NCI-H446 (cell line): ENCODE measurements at regions not wholly inside any gene's neighbourhood (a gene's known extent, or its start where the extent isn't known, plus 50 kb on each side); places are given as distances from the start of the nearest gene placed in this dataset.
"Not testable (repeated sequence)": the region's sequence is repeated elsewhere in the genome, so short reads cannot be mapped to it uniquely, and the experiment has no call there.

Experiments
- DNase-seq, 2 experiments: peaks; one replicate each; lab custom pipeline; 2025; lab: John Stamatoyannopoulos, UW

GRCh38 chr12:84134797-84135366, 777.7 kb downstream of the SLC6A15 start:
- no peak for DNase-seq

DNA sequence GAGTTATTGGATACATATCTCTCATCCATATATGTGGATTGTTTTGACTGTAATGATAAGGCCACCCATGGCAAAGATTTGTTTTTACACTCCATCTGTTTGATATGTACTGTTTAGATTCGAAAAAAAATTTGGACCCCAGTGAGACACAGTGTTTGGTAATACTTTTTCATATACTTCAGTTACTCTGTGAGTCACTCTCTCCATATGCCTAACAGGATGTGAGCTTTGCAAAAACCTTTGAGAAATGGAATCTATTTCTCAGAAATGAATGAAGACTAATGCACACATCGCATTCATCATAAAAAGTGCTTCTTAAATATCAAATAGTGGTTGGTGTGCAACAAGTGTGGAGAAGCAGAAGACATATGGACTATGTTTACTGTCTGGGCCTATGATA, 781.5 kb downstream of the SLC6A15 start:
- peak in 1 of 2 experiments; percentile 51 for DNase-seq

GRCh38 chr12:84128117-84128991, 784.2 kb downstream of the SLC6A15 start:
- DNase-seq, result no peak

DNA sequence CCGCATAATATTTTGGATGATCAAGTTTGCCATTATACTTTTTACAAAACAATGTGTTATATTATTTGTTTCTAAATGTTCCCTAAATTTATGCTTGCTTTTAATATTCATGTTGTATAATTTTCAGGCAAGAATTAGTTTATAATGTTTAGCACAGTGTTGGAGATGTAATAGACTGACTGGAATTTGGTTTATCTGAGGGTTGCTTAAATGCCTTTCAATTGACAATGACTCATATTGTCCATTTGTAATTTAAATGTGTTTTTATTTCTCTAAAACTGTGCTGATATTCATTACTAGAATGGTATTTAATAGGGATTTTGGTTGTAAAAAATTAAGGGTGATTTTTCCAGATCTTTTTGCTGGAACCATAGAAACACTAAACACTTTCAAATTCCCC, 788.4 kb downstream of the SLC6A15 start:
- DNase-seq, result no peak

- DNase-seq, result no peak
These were observed 795.4 kb downstream of the SLC6A15 start for GRCh38 chr12:84117190-84117589.

DNA sequence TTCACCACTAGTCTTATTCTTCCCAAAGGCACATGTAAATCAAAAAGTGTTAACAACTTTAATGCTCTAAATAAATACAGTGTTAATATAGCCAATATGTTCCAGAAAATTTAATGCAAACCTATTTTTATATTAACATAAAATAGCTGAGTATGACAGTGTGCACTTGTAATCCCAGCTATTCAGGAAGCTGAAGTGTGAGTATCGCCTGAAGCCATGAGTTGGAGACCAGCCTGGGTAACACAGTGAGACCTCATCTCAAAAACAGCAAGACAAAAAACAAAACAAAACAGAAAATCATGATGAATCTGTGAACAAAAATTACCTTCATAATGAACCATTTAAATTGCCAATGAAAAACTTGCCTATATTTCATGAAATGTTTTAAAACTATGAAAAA, 798.9 kb downstream of the SLC6A15 start:
- no peak for DNase-seq

DNA sequence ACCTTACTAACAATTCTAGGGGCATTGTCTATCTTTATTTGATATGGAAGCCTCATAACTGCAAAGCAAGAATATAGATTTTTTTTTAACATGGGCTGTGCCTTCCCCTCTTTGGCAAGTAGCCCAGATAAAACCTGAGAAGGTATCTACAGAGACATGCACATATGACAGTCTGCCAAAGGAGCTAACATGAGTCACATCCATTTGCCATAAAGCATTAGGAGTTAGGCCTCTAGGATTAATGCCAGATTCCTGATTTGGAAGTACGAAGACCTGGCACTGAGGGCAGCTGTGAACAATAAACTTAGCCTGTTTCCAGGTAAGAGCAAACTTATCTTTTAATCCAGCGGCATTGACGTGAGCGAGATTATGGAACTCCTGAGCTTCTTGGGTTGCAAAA, 808.7 kb downstream of the SLC6A15 start:
- DNase-seq, result peak; percentile 19 to 83

DNA sequence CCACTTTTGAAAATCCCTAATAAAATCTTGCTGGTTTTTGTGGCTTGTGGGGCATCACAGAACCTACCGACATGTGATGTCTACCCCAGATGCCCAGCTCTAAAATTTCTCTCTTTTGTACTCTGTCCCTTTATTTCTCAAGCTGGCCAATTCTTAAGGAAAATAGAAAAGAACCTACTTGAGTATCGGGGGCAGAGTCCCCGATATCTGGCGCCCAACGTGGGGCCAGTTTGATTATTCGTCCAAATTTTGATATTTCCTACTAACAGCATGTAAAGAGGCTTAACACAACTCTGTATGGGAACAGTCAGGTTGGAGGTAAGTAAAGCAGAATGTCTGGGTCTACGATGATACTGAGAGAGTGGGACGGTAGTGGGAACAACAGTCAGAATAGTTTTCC, 810.6 kb downstream of the SLC6A15 start:
- DNase-seq, result not testable (repeated sequence)

- not testable (repeated sequence) for DNase-seq
These were observed 813.0 kb downstream of the SLC6A15 start for GRCh38 chr12:84099591-84099990.

DNA sequence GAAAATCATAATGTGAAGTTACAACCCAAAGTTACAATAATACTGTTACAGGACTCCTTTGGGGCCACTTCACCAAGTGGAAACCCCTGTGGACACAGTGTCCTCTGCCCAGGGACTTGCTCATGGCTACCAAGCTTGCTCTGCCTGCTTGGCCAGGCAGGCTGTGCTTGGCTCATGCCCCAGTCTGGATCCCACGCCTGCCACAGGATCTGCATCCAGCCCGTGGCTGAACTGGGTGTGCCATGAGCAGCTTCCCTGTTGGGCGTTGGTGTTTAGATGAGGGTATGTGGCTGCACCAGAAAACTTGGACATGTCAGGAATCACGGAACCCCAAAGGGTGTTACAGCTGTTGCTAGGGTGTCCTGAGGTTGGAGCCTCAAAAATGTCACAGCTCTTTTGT, 820.9 kb downstream of the SLC6A15 start:
- DNase-seq, result no peak

DNA sequence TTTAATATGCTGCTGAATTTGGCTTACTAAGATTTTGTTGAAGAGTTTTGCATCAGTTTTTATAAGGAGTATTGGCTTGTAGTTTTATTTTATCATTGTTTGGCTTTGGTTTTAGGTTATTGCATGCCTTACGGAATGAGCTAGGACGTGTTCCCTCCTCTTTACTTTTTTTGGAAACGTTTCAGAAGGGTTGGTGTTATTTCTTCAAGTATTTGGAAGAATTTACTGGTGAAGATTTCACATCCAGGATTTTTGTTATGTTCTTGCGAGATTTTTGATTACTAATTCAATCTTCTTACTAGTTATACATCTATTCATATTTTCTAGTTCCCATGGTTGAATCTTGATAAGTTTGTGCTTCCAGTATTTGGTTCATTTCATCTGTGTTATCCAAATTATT, 823.2 kb downstream of the SLC6A15 start:
- DNase-seq, result no peak

GRCh38 chr12:84085046-84085445, 827.6 kb downstream of the SLC6A15 start:
- DNase-seq, result no peak

GRCh38 chr12:84079626-84080025, 833.0 kb downstream of the SLC6A15 start:
- no peak for DNase-seq

- no peak for DNase-seq
These were observed 834.9 kb downstream of the SLC6A15 start for GRCh38 chr12:84077679-84078078.

DNA sequence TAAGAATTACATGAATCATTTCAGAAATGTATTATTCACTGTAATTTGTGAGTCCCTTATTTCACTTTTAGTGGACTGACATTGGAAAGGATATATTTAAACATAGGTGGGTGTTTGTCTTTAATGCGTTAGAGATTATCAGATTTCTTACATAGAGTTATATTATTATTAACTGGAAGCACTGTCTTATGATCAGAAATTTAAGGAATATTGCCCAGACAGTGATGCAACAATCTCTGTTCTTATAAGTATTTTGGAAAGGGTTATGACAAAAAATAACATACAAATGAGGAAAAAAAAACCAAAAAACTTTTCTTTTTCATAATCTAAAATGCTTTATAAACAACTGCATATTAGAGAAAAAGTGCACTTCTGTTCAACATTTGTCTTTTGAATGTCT, 836.6 kb downstream of the SLC6A15 start:
- DNase-seq, result no peak

- DNase-seq, result no peak
These were observed 839.2 kb downstream of the SLC6A15 start for GRCh38 chr12:84073401-84073800.

GRCh38 chr12:84072961-84073360, 839.6 kb downstream of the SLC6A15 start:
- no peak for DNase-seq

DNA sequence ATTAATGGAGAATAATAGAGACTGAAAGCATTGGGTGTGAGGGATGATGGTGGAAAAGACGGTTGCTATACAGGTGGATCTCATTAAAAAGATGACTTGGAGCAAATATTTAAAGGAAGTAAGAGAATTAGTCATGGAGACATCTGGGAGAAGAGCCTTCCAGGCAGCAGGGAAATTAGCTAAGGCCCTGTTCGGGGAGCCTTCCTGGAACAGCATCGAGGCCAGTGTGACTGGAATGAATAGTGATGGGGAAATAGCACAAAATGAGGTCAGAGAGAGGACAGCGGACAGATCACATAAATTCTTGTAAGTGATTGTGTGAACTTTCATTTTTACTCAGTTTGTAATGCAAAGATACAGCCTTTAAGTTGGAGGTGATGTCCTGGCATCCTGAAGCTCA, 842.3 kb downstream of the SLC6A15 start:
- DNase-seq, result no peak

GRCh38 chr12:84069699-84070098, 842.9 kb downstream of the SLC6A15 start:
- DNase-seq, result no peak

GRCh38 chr12:84069198-84069597, 843.4 kb downstream of the SLC6A15 start:
- no peak for DNase-seq

- DNase-seq, result no peak
These were observed 854.5 kb downstream of the SLC6A15 start for GRCh38 chr12:84058136-84058535.

DNA sequence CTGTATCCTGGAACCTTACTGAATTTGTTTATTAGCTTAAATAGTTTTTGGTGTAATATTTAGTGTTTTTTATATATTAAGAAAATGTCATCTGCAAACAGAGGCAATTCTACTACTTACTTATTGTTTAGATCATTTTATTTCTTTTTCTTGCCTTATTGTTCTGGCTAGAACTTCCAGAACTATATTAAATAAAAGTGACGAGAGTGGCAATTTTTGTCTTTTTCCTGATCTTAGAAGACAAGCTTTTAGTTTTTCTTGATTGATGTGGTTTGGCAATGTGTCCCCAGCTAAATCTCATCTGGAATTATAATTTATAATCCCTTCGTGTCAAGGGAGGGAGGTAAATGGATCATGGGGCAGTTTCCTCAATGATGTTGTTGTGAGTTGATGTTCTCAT, 857.8 kb downstream of the SLC6A15 start:
- DNase-seq, result no peak

GRCh38 chr12:84047881-84048280, 864.7 kb downstream of the SLC6A15 start:
- no peak for DNase-seq

- DNase-seq, result no peak
These were observed 865.7 kb downstream of the SLC6A15 start for GRCh38 chr12:84046859-84047258.
